ENCODE measurements at regions not wholly inside any gene's neighbourhood (a gene's known extent, or its start where the extent isn't known, plus 50 kb on each side); places are given as distances from the start of the nearest gene placed in this dataset.

DNA sequence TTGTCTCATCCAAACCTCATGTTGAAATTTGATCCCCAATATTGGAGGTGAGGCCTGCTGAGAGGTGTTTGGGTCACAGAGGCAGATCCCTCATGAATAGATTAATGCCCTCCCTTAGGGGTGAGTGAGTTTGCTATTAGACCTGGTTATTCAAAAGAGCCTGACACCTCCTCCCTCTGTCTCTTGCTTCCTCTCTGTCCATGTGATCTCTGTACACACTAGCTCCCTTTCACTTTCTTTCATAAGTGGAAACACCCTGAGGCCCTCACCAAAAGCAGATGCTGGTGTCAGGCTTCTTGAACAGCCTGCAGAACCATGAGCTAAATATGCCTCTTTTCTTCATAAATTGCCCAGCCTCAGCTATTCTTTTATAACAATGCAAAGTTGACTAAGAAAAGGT, 447.1 kb downstream of the MDFIC start:
- TF ChIP-seq, protein P1, sequence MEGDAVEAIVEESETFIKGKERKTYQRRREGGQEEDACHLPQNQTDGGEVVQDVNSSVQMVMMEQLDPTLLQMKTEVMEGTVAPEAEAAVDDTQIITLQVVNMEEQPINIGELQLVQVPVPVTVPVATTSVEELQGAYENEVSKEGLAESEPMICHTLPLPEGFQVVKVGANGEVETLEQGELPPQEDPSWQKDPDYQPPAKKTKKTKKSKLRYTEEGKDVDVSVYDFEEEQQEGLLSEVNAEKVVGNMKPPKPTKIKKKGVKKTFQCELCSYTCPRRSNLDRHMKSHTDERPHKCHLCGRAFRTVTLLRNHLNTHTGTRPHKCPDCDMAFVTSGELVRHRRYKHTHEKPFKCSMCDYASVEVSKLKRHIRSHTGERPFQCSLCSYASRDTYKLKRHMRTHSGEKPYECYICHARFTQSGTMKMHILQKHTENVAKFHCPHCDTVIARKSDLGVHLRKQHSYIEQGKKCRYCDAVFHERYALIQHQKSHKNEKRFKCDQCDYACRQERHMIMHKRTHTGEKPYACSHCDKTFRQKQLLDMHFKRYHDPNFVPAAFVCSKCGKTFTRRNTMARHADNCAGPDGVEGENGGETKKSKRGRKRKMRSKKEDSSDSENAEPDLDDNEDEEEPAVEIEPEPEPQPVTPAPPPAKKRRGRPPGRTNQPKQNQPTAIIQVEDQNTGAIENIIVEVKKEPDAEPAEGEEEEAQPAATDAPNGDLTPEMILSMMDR (IDR thresholded peaks at IDR 0.05), result no peak
- TF ChIP-seq EZH2 (IDR thresholded peaks at IDR 0.05; ENCODE audit: borderline replicate concordance, insufficient read depth, low read depth, low read length, poor library complexity, severe bottlenecking), result no peak
- ATAC-seq (ENCODE audit: low read depth), result no peak
- Histone ChIP-seq H3K27me3 (replicated peaks in 1 of 4; ENCODE audit: control extremely low read depth in 1 of 4, control insufficient read depth in 3 of 4, insufficient read depth in 4 of 4, low read length in 3 of 4) (no peaks in the 10 kb centered on the region), H3K4me2 (replicated peaks; ENCODE audit: low read depth, low read length, poor library complexity, severe bottlenecking) (no peak overlapping the region), H3K79me2 (ENCODE audit: control insufficient read depth, insufficient read depth, low read length) (no peaks in the 10 kb centered on the region), H3K4me3 (ENCODE audit: control extremely low read depth in 1 of 5, extremely low read depth in 1 of 5, insufficient read depth in 1 of 5, low read depth in 2 of 5, low read length in 4 of 5) (no peak overlapping the region), H3K9ac (ENCODE audit: low read length) (no peak overlapping the region), H3K36me3 (replicated peaks in 1 of 2; ENCODE audit: control extremely low read depth in 1 of 2, control insufficient read depth in 1 of 2, extremely low read depth in 1 of 2, insufficient read depth in 2 of 2, low read length in 1 of 2) (no peaks in the 10 kb centered on the region), H2AFZ (ENCODE audit: insufficient read depth, low read depth, low read length, poor library complexity, severe bottlenecking) (no peak overlapping the region), H3K27ac (ENCODE audit: low read length in 2 of 2) (no peak overlapping the region), H4K20me1 (ENCODE audit: control insufficient read depth, insufficient read depth, low read length, poor library complexity, severe bottlenecking) (no peaks in the 10 kb centered on the region), H3K4me1 (ENCODE audit: control insufficient read depth in 2 of 2, insufficient read depth in 2 of 2, low read length in 2 of 2) (peaks cover 0 to 3% of the 10 kb centered on the region in 2 donors), H3K9me3 (ENCODE audit: control extremely low read depth in 1 of 3, control insufficient read depth in 2 of 3, insufficient read depth in 1 of 3, low read length in 2 of 3) (no peaks in the 10 kb centered on the region)
- no peaks in the 10 kb centered on the region for H3K27me3 Mint-ChIP-seq
- POLR2A ChIA-PET, result no interaction called here
- CTCF ChIA-PET, result no interaction called here
- no peak overlapping the region for H3K4me3 Mint-ChIP-seq
- no peaks in the 10 kb centered on the region for H3K9me3 Mint-ChIP-seq (ENCODE audit: insufficient read depth)
- H3K27ac Mint-ChIP-seq, result no peak overlapping the region
- peak; percentile 7 for DNase-seq
- H3K4me1 Mint-ChIP-seq, result peaks cover 4% of the 10 kb centered on the region
- intact Hi-C loops (cut with micrococcal nuclease), result no loop called here

DNA sequence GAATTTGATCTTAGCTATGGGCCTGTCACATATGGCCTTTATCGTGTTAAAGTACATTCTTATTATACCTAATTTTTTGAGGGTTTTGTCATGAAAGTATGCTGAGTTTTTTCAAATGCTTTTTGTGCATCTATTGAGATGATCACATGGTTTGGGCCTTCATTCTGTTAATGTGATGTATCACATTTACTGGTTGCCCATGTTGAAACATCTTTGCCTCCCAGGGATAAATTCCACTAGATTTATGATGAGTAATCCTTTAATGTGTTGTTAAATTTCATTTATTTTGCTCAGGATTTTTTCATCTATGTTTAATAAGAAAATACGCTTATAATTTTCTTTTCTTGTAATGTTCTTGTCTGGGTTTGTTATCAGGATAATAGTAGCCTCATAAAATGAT, 442.0 kb downstream of the MDFIC start:
- H3K4me1 Mint-ChIP-seq, result peaks cover 11% of the 10 kb centered on the region

More for the DNA sequence above, 442.0 kb downstream of the MDFIC start:
- Histone ChIP-seq H3K9me3 (ENCODE audit: control extremely low read depth in 1 of 3, control insufficient read depth in 2 of 3, insufficient read depth in 1 of 3, low read length in 2 of 3) (no peaks in the 10 kb centered on the region), H3K4me2 (replicated peaks; ENCODE audit: low read depth, low read length, poor library complexity, severe bottlenecking) (no peak overlapping the region), H3K9ac (ENCODE audit: low read length) (no peak overlapping the region), H3K4me1 (ENCODE audit: control insufficient read depth in 2 of 2, insufficient read depth in 2 of 2, low read length in 2 of 2) (peaks cover 1 to 6% of the 10 kb centered on the region in 2 donors), H2AFZ (ENCODE audit: insufficient read depth, low read depth, low read length, poor library complexity, severe bottlenecking) (no peak overlapping the region), H3K79me2 (ENCODE audit: control insufficient read depth, insufficient read depth, low read length) (no peaks in the 10 kb centered on the region), H4K20me1 (ENCODE audit: control insufficient read depth, insufficient read depth, low read length, poor library complexity, severe bottlenecking) (no peaks in the 10 kb centered on the region), H3K4me3 (ENCODE audit: control extremely low read depth in 1 of 5, extremely low read depth in 1 of 5, insufficient read depth in 1 of 5, low read depth in 2 of 5, low read length in 4 of 5) (no peak overlapping the region), H3K27me3 (replicated peaks in 1 of 4; ENCODE audit: control extremely low read depth in 1 of 4, control insufficient read depth in 3 of 4, insufficient read depth in 4 of 4, low read length in 3 of 4) (no peaks in the 10 kb centered on the region), H3K36me3 (replicated peaks in 1 of 2; ENCODE audit: control extremely low read depth in 1 of 2, control insufficient read depth in 1 of 2, extremely low read depth in 1 of 2, insufficient read depth in 2 of 2, low read length in 1 of 2) (no peaks in the 10 kb centered on the region), H3K27ac (ENCODE audit: low read length in 2 of 2) (no peak overlapping the region)
- Mint-ChIP-seq H3K9me3 (ENCODE audit: insufficient read depth) (no peaks in the 10 kb centered on the region), H3K27ac (no peak overlapping the region), H3K4me3 (no peak overlapping the region), H3K27me3 (no peaks in the 10 kb centered on the region)
- intact Hi-C loops (cut with micrococcal nuclease), result no loop called here
- TF ChIP-seq EZH2 (IDR thresholded peaks at IDR 0.05; ENCODE audit: borderline replicate concordance, insufficient read depth, low read depth, low read length, poor library complexity, severe bottlenecking), result no peak
- TF ChIP-seq, protein P1 (IDR thresholded peaks at IDR 0.05), result no peak
- CTCF ChIA-PET, result no interaction called here
- DNase-seq (no peak), ATAC-seq (ENCODE audit: low read depth) (no peak)
- WGBS (ENCODE audit: insufficient coverage), result no CpG with 5 or more reads among the region's 2 CpGs
- POLR2A ChIA-PET, result no interaction called here
